ENCODE measurements at regions not wholly inside any gene's neighbourhood (a gene's known extent, or its start where the extent isn't known, plus 50 kb on each side); places are given as distances from the start of the nearest gene placed in this dataset.

GRCh38 chr1:216805233-216805632 lies 82.0 kb upstream of the ESRRG start:
- H3K79me2 ChIP-seq (ENCODE audit: control insufficient read depth, insufficient read depth, low read length) = no peaks in the 10 kb centered on the region
- no peak overlapping the region for H2AFZ ChIP-seq (ENCODE audit: low read depth, low read length)
- in situ Hi-C loops (cut with MboI) = no loop called here
- H3K9me3 ChIP-seq (replicated peaks; ENCODE audit: control insufficient read depth, insufficient read depth, low read depth, low read length) = no peaks in the 10 kb centered on the region; the same call in 1 of the 2 replicates
- no peaks in the 10 kb centered on the region for H3K36me3 ChIP-seq (ENCODE audit: control insufficient read depth, insufficient read depth, low read length)
- BruUV-seq (replicated peaks) = no TSS peak
- ChIA-PET CTCF (ENCODE audit: low intra/inter-chr PET ratio) (no interaction called here), POLR2A (no interaction called here)
- H3K9ac ChIP-seq (ENCODE audit: insufficient read depth in 1 of 2, low read depth in 2 of 2, low read length in 2 of 2) = no peak overlapping the region
- no peaks in the 10 kb centered on the region for H4K20me1 ChIP-seq (replicated peaks; ENCODE audit: control insufficient read depth, insufficient read depth, low read length)
- H3K4me2 ChIP-seq (ENCODE audit: insufficient read depth, low read length) = no peak overlapping the region
- H3K27me3 ChIP-seq (ENCODE audit: control insufficient read depth in 2 of 2, insufficient read depth in 2 of 2, low read length in 2 of 2) = no peaks in the 10 kb centered on the region
- H3K9me1 ChIP-seq (ENCODE audit: control insufficient read depth, insufficient read depth, low read length) = no peaks in the 10 kb centered on the region
- no peak overlapping the region for H3K27ac ChIP-seq (ENCODE audit: extremely low read depth, low read depth, low read length)
- DNase-seq (ENCODE audit: extremely low read depth in 1 of 4, low spot score in 3 of 4) (no peak), FAIRE-seq (no peak), ATAC-seq (no peak)
- intact Hi-C loops (cut with micrococcal nuclease) = no loop called here
- WGBS (ENCODE audit: insufficient coverage, low coverage, missing lambda C conversion rate) = 0% methylated on average over 5 of the region's 5 CpGs
- H3K4me3 ChIP-seq = no peak overlapping the region
- H3K4me1 ChIP-seq (replicated peaks in 1 of 2; ENCODE audit: control insufficient read depth in 2 of 2, insufficient read depth in 2 of 2, low read length in 2 of 2) = no peaks in the 10 kb centered on the region
- TF ChIP-seq, protein P1, sequence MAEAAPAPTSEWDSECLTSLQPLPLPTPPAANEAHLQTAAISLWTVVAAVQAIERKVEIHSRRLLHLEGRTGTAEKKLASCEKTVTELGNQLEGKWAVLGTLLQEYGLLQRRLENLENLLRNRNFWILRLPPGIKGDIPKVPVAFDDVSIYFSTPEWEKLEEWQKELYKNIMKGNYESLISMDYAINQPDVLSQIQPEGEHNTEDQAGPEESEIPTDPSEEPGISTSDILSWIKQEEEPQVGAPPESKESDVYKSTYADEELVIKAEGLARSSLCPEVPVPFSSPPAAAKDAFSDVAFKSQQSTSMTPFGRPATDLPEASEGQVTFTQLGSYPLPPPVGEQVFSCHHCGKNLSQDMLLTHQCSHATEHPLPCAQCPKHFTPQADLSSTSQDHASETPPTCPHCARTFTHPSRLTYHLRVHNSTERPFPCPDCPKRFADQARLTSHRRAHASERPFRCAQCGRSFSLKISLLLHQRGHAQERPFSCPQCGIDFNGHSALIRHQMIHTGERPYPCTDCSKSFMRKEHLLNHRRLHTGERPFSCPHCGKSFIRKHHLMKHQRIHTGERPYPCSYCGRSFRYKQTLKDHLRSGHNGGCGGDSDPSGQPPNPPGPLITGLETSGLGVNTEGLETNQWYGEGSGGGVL (CRISPR knock-in tag; IDR thresholded peaks at IDR 0.05) = no peak
- TF ChIP-seq STAT6 (CRISPR knock-in tag; IDR thresholded peaks at IDR 0.05) = no peak
- TF ChIP-seq, protein P2, sequence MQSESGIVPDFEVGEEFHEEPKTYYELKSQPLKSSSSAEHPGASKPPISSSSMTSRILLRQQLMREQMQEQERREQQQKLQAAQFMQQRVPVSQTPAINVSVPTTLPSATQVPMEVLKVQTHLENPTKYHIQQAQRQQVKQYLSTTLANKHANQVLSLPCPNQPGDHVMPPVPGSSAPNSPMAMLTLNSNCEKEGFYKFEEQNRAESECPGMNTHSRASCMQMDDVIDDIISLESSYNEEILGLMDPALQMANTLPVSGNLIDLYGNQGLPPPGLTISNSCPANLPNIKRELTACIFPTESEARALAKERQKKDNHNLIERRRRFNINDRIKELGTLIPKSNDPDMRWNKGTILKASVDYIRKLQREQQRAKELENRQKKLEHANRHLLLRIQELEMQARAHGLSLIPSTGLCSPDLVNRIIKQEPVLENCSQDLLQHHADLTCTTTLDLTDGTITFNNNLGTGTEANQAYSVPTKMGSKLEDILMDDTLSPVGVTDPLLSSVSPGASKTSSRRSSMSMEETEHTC (IDR thresholded peaks at IDR 0.05) = no peak
- TF ChIP-seq POLR2H (tag; IDR thresholded peaks at IDR 0.05; ENCODE audit: low read depth) = no peak
- no peak for TF ChIP-seq POLR2G (IDR thresholded peaks at IDR 0.05; ENCODE audit: low read depth, low read length)
- TF ChIP-seq RBM25 (IDR thresholded peaks at IDR 0.05; ENCODE audit: low read depth, low read length, severe bottlenecking) = no peak
- no peak for TF ChIP-seq ZC3H8 (IDR thresholded peaks at IDR 0.05)
- no peak for TF ChIP-seq IRF9 (tag; IDR thresholded peaks at IDR 0.05)
- TF ChIP-seq CUX1 (CRISPR knock-in tag; IDR thresholded peaks at IDR 0.05) = no peak
